Neural progenitor cell (in vitro differentiated cells): ENCODE measurements at regions not wholly inside any gene's neighbourhood (a gene's known extent, or its start where the extent isn't known, plus 50 kb on each side); places are given as distances from the start of the nearest gene placed in this dataset.

Experiments
- EZH2 ChIP-seq: fragments of 200-600 bp; sonication (generic); IDR thresholded peaks from 2 replicates; pipeline ENCODE4 v1.6.1; 2017; ENCODE audit warnings: antibody characterized with exemption, mild to moderate bottlenecking, moderate library complexity
- TF ChIP-seq, protein P1 (sequence below): fragments of 200-600 bp; sonication (generic); IDR thresholded peaks from 2 replicates; pipeline ENCODE4 v1.5.1; 2017; ENCODE audit warnings: antibody characterized with exemption, mild to moderate bottlenecking

DNA sequence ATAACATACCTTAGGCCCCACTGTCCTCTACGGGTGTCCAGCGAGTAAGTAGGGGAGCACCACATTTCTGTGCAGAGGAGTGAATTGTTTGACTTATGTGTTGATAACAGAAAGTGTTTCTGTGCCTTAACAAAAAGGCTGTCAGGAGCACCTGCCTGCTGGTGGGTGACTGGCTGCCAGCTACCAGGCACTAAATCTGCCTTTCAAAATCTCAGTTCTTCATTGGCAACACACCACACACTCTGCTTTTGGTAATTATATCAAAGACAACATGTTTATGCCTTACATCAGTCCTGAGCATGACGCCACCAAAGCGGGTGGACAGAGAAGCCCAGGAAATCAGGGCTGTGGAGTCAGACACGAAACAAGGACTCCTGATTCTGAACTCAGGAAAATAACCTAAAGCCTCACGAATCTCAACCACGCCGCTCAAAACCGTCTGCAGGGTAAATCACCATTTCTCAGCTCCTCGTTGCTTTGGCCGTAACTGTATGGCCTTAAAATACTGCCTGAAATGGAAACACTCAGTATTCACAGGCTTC lies 105.2 kb upstream of the SOX1 start:
- TF ChIP-seq, protein P1, sequence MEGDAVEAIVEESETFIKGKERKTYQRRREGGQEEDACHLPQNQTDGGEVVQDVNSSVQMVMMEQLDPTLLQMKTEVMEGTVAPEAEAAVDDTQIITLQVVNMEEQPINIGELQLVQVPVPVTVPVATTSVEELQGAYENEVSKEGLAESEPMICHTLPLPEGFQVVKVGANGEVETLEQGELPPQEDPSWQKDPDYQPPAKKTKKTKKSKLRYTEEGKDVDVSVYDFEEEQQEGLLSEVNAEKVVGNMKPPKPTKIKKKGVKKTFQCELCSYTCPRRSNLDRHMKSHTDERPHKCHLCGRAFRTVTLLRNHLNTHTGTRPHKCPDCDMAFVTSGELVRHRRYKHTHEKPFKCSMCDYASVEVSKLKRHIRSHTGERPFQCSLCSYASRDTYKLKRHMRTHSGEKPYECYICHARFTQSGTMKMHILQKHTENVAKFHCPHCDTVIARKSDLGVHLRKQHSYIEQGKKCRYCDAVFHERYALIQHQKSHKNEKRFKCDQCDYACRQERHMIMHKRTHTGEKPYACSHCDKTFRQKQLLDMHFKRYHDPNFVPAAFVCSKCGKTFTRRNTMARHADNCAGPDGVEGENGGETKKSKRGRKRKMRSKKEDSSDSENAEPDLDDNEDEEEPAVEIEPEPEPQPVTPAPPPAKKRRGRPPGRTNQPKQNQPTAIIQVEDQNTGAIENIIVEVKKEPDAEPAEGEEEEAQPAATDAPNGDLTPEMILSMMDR = no peak
- TF ChIP-seq EZH2 = no peak
